Skin epidermis (tissue), 12 donors: ENCODE measurements at regions not wholly inside any gene's neighbourhood (a gene's known extent, or its start where the extent isn't known, plus 50 kb on each side); places are given as distances from the start of the nearest gene placed in this dataset.

ENCODE experiments used
- H3K27ac ChIP-seq, 21 experiments: fragments of 200-600 bp; sonication (generic) in 11 of 21; one replicate each; pipeline ENCODE4 v1.5.0; 2020; ENCODE audit warnings: mild to moderate bottlenecking in 3 of 21, inconsistent platforms in 2 of 21, moderate library complexity in 2 of 21
- H3K4me3 ChIP-seq, 7 experiments: fragments of 200-600 bp; sonication (generic) in 2 of 7; one replicate each; pipeline ENCODE4 v1.5.0; 2020; ENCODE audit warnings: inconsistent platforms in 2 of 7, mild to moderate bottlenecking in 2 of 7, moderate library complexity in 1 of 7

GRCh38 chr13:72195044-72195704, 328.2 kb upstream of the DACH1 start:
- H3K27ac ChIP-seq = peak overlapping the region in 1 of 21 experiments; percentile 1
- no peak overlapping the region for H3K4me3 ChIP-seq

DNA sequence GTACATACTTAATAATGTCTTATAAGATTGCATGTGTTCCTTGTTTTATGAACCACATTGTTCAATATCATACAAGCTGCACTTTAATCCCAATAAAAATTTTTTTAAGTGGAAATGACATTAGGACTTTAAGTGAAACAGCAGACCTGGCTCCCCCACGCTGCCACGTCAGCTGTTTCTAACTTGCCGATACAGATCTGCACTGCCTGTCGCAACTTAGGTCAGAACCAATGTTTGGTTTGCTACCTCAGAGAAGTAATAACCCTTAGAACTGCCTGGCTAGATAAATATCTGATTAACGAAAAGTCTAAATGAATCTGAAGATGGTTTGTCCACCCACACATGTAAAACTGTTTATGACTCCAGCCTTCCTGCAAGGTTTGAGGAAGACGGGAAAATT, 327.5 kb upstream of the DACH1 start:
- no peak overlapping the region for H3K4me3 ChIP-seq

GRCh38 chr13:72186730-72187422, 319.9 kb upstream of the DACH1 start:
- peak overlapping the region in 1 of 21 experiments; percentile 51 for H3K27ac ChIP-seq
- H3K4me3 ChIP-seq = no peak overlapping the region

More for the DNA sequence above, 327.5 kb upstream of the DACH1 start:
- H3K27ac ChIP-seq = peak overlapping the region in 1 of 21 experiments; percentile 1

GRCh38 chr13:72185776-72186175, 318.8 kb upstream of the DACH1 start:
- Histone ChIP-seq H3K27ac (no peak overlapping the region), H3K4me3 (no peak overlapping the region)

DNA sequence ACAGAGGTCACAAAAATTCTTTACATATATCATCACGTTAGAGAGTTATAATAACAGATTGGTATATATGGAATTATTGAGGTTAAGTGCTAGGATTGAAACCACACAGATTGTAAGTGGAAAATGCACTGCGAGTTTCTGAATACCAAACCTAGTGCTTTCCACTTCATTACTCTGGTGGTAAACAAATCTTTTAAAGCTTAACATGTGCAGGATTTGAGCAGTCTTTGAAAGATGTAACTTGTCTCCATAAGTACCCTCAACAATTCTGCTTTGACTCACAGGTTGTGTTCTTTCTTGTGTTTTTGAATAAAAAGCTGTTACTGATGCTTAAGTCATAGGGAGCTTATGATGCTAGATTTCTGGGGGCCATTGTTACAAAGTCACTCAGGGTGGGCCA, 314.7 kb upstream of the DACH1 start:
- Histone ChIP-seq H3K4me3 (no peak overlapping the region), H3K27ac (no peak overlapping the region)

DNA sequence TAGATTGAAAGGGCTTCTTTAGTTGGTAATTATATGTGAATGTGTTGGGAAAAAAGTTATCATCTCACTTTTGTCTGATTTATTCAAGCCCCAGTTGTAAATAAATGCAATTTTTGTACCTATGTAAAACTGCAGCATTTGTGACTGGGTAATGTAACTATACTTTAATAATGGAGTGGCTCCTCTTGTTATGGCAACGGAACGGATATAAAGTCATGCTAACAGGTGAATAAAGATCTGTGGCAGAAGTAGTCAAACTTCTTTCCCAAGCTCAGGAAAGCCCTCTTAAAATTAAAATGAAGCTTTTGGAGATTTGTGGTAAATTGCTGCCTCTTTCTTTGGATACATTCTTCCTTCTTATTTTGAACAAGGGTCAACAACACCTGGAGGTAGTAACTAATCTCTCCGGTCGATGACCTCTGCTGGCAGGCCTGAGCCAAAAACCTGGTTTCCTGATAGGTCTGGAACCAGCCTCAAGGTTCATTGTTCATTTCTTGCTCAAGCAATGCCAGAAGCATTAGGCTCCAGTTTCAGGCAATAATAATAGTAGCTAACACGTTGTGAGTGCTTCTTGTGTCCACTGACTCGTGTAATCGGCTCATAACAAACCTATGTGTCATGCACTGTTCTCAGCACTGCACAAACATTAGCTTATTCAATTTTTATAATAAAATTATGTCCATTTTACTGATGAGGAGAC, 313.4 kb upstream of the DACH1 start:
- H3K4me3 ChIP-seq = no peak overlapping the region
- no peak overlapping the region for H3K27ac ChIP-seq

DNA sequence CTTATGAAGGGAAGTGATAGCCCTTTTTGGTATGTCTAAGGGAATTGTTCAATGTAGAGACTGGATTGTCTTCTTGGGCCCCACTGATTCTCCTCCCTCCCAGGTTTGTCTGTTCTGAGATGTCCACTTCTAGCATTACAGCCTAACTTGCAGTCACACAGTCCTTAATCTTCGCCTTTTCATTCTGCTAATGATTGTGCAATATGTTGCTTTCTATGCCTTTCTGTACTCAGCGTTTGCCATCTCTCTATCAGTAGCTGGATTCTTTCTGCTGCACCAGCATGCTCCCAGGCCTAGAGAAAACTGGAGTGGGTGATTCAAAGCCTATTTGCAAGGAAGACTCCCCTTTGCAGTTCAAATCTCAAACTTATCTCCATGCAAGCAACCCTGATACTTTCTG, 307.5 kb upstream of the DACH1 start:
- Histone ChIP-seq H3K27ac (no peak overlapping the region), H3K4me3 (no peak overlapping the region)

DNA sequence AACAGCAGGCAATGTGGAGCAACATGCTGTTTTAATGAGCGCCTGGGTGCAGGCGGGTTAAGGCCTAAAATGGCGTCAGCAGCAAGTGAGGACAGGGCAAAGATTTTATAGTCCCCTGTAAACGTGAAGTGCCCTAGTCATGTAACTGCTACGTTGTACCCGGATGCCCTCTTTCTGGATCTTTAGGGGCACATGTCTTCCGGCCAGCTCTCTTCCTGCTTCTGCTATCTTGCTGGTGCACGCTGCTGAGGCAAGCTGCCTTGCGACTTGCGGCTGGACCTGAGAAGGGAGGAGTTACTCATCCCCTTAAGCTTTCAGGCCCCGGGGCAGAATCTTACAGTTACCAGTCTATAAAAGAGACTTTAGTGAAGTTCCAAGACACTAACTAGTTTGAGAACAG, 303.6 kb upstream of the DACH1 start:
- no peak overlapping the region for H3K27ac ChIP-seq

GRCh38 chr13:72168126-72168855, 301.3 kb upstream of the DACH1 start:
- Histone ChIP-seq H3K4me3 (no peak overlapping the region), H3K27ac (no peak overlapping the region)

More for the DNA sequence above, 303.6 kb upstream of the DACH1 start:
- no peak overlapping the region for H3K4me3 ChIP-seq

DNA sequence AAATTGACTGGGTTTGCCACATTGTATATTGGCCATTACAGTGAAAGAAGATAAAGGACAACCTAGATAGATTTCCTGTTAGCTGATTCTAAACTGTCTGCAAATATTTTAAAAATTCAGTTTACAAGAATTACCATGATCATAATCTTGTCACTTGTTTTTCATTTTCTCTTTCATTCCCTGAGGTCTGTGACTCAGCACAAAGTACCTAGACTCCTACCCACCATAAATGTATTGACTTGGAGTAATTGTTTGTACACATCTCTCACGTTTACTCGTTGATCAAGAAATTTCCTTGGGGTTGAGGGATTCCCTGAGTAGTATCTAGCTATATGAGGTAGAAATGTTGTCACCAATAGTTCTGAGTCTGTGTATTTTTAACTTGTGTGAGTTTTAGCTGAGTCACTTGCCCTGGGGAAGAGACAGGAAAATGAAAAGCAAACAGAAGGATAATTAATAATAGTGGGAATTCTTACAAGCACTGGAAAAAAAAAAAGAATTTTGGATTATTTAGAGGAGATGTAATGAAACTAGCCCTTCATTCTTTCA, 299.2 kb upstream of the DACH1 start:
- Histone ChIP-seq H3K27ac (peak overlapping the region in 1 of 21 experiments; percentile 53), H3K4me3 (no peak overlapping the region)

GRCh38 chr13:72165276-72165675, 298.3 kb upstream of the DACH1 start:
- Histone ChIP-seq H3K4me3 (no peak overlapping the region), H3K27ac (peak overlapping the region in 2 of 21 experiments; percentile 7 to 53)

DNA sequence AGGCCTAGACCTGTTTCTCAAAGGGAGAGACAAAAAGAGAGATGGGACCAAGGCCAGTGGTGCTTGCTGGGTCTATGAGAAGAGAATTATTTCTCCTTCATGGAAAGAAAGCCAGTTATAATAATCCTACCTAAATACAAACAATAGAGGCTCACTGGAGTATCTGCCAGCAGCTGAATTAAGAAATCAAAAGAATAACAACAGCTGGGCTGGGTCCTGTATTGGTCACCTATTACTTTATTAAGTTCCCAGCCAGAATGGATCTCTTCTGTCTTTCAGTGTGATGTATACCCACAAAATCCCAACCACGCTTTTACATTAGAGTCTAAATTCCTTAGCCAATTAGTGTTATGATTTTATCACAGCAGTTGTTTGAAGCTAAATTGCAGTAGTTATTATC, 297.8 kb upstream of the DACH1 start:
- peak overlapping the region in 1 of 21 experiments; percentile 53 for H3K27ac ChIP-seq
- no peak overlapping the region for H3K4me3 ChIP-seq

DNA sequence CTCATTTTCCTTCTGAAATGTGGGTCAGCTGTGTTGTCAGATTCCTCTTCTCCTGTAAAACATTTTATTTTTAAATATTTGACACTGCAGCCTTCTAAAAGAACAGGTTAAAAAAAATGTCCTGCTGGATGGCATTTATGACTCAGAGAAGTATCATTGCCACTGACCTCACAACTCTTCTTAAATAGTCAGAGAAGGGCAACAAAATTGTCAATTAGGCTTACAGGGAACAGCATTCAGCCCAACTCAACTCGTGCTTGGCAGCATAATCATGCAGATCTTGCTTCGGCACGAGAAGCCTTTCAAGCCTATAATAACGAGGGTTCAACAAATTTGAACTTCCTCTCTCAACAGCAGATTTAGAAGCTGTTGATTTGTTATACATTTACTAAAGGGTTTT, 296.7 kb upstream of the DACH1 start:
- H3K4me3 ChIP-seq = no peak overlapping the region
- H3K27ac ChIP-seq = no peak overlapping the region

- H3K27ac ChIP-seq = no peak overlapping the region
- no peak overlapping the region for H3K4me3 ChIP-seq
Observed at GRCh38 chr13:72160977-72161376, 294.0 kb upstream of the DACH1 start.

DNA sequence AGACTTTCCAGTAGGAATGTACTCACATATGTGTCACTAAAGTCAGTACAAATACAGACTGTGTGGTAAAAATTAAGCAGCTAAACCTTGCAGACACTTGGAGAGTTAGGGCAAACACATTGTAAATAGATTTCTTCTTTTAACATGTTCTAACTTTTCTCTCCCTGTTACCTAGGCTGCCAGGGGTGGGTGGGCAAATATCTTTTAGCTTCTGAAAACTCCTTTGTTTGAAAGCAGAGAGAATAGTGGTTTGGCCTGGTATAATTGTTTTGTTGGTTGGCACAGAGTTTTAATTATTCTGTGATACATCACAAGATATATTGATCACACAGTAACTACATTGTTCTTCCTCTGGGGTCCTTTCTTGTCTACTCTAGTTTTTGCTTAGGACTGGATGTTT, 289.8 kb upstream of the DACH1 start:
- no peak overlapping the region for H3K27ac ChIP-seq
- H3K4me3 ChIP-seq = no peak overlapping the region

GRCh38 chr13:72153272-72153671, 286.3 kb upstream of the DACH1 start:
- H3K4me3 ChIP-seq = no peak overlapping the region
- H3K27ac ChIP-seq = no peak overlapping the region

DNA sequence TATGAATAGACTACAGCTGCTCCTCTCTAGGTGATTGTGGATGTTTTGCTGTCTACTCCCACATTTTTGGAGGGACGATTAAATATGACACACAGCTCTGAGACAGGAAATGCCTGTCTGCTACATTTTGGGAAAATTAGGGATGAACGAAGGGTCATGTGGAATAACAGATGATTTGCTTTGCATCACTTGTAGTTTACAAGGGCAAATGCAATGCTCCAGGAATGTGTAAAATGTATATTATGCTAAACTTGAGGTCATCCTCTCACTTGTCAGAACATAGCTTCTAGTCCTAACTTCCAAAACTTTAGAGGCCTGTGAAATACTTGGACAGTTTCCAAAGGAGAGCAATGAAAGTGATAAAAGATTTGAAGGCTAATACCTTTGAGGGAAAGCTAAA, 284.2 kb upstream of the DACH1 start:
- H3K4me3 ChIP-seq = no peak overlapping the region
- no peak overlapping the region for H3K27ac ChIP-seq

- Histone ChIP-seq H3K27ac (no peak overlapping the region), H3K4me3 (no peak overlapping the region)
Observed at GRCh38 chr13:72150502-72150901, 283.5 kb upstream of the DACH1 start.

GRCh38 chr13:72149701-72150100, 282.7 kb upstream of the DACH1 start:
- no peak overlapping the region for H3K4me3 ChIP-seq
- no peak overlapping the region for H3K27ac ChIP-seq

DNA sequence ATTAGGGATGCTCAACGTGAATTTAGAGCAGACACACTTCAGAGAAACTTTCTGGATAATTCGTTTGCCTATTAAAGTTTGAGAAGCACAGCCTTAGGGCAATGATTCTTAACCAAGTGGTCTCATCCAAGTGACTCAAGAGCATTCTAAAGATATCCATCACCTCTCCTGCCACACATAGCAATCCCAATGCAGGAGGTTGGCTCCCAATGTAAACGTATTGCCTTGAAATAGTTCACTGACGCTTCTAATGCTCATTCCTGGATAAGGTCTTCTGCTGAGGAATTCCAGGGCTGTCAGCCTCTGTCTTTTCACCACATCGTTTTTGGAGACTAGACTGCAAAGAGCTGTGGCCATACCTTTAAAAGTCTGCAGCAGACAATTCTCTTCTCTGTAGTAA, 279.8 kb upstream of the DACH1 start:
- H3K4me3 ChIP-seq = no peak overlapping the region
- H3K27ac ChIP-seq = no peak overlapping the region
